HUES64 (cell line): ENCODE measurements at regions not wholly inside any gene's neighbourhood (a gene's known extent, or its start where the extent isn't known, plus 50 kb on each side); places are given as distances from the start of the nearest gene placed in this dataset.

Source experiments
- H3K27ac ChIP-seq: 2 replicates; pipeline ENCODE4 v1.7.0; 2013; ENCODE audit warnings: low read depth, low read length, inconsistent platforms
- H3K27me3 ChIP-seq: 2 replicates; pipeline ENCODE4 v1.6.1; 2013; ENCODE audit warnings: mild to moderate bottlenecking, low read length; ENCODE audit not compliant: insufficient read depth
- H3K36me3 ChIP-seq: 2 replicates; pipeline ENCODE4 v1.6.1; 2013; ENCODE audit warnings: mild to moderate bottlenecking, low read length; ENCODE audit not compliant: insufficient read depth
- H3K4me1 ChIP-seq: 2 replicates; pipeline ENCODE4 v1.6.1; 2013; ENCODE audit warnings: mild to moderate bottlenecking, low read length, moderate library complexity; ENCODE audit not compliant: insufficient read depth
- H3K4me3 ChIP-seq: 2 replicates; pipeline ENCODE4 v1.5.1; 2013; ENCODE audit warnings: mild to moderate bottlenecking, low read length, moderate library complexity
- H3K9ac ChIP-seq: 2 replicates; pipeline ENCODE4 v1.6.1; 2013; ENCODE audit warnings: mild to moderate bottlenecking, low read depth, low read length
- H3K9me3 ChIP-seq: 2 replicates; pipeline ENCODE4 v1.6.1; 2013; ENCODE audit warnings: low read depth, low read length; ENCODE audit not compliant: insufficient read depth
- whole genome bisulfite sequencing: fragments of 150-250, 120-280 bp; methylation state at CpG from one replicate; pipeline ENCODE4 v1.1.7; 2013; ENCODE audit warnings: missing lambda C conversion rate; 5-methylcytosine and 5-hydroxymethylcytosine counted together

GRCh38 chr13:70353096-70353495 is 244.8 kb upstream of the KLHL1 start:
- Histone ChIP-seq H3K27me3 (no peaks in the 10 kb centered on the region), H3K27ac (no peak overlapping the region), H3K4me1 (no peaks in the 10 kb centered on the region), H3K36me3 (no peaks in the 10 kb centered on the region), H3K9me3 (no peaks in the 10 kb centered on the region), H3K9ac (no peak overlapping the region), H3K4me3 (no peak overlapping the region)
- 76% methylated on average over 1 of the region's 2 CpGs for WGBS

- Histone ChIP-seq H3K9ac (no peak overlapping the region), H3K4me1 (no peaks in the 10 kb centered on the region), H3K36me3 (no peaks in the 10 kb centered on the region), H3K4me3 (no peak overlapping the region), H3K9me3 (no peaks in the 10 kb centered on the region), H3K27ac (no peak overlapping the region), H3K27me3 (no peaks in the 10 kb centered on the region)
- 99% methylated on average over 8 of the region's 8 CpGs for WGBS
These were observed 239.8 kb upstream of the KLHL1 start for GRCh38 chr13:70347947-70348620.

- H3K27ac ChIP-seq = no peak overlapping the region
- no peaks in the 10 kb centered on the region for H3K36me3 ChIP-seq
- H3K4me3 ChIP-seq = no peak overlapping the region
- 46% methylated on average over 3 of the region's 4 CpGs for WGBS
- H3K9ac ChIP-seq = no peak overlapping the region
- H3K4me1 ChIP-seq = no peaks in the 10 kb centered on the region
- no peaks in the 10 kb centered on the region for H3K9me3 ChIP-seq
- no peaks in the 10 kb centered on the region for H3K27me3 ChIP-seq
These were observed 231.5 kb upstream of the KLHL1 start for GRCh38 chr13:70339738-70340137.

GRCh38 chr13:70338609-70339008 is 230.4 kb upstream of the KLHL1 start:
- Histone ChIP-seq H3K36me3 (no peaks in the 10 kb centered on the region), H3K4me3 (no peak overlapping the region), H3K9ac (no peak overlapping the region), H3K27me3 (no peaks in the 10 kb centered on the region), H3K9me3 (no peaks in the 10 kb centered on the region), H3K4me1 (no peaks in the 10 kb centered on the region), H3K27ac (no peak overlapping the region)
- no CpG with 5 or more reads among the region's 1 CpG for WGBS

- Histone ChIP-seq H3K4me1 (no peaks in the 10 kb centered on the region), H3K27me3 (no peaks in the 10 kb centered on the region), H3K9ac (no peak overlapping the region), H3K27ac (no peak overlapping the region), H3K9me3 (no peaks in the 10 kb centered on the region), H3K36me3 (no peaks in the 10 kb centered on the region), H3K4me3 (no peak overlapping the region)
- WGBS = 93% methylated on average over 2 of the region's 3 CpGs
These were observed 228.6 kb upstream of the KLHL1 start for GRCh38 chr13:70336866-70337265.

- no peaks in the 10 kb centered on the region for H3K27me3 ChIP-seq
- H3K9ac ChIP-seq = no peak overlapping the region
- WGBS = 100% methylated on average over 2 of the region's 2 CpGs
- no peaks in the 10 kb centered on the region for H3K9me3 ChIP-seq
- H3K4me3 ChIP-seq = no peak overlapping the region
- H3K4me1 ChIP-seq = no peaks in the 10 kb centered on the region
- H3K36me3 ChIP-seq = no peaks in the 10 kb centered on the region
- H3K27ac ChIP-seq = no peak overlapping the region
These were observed 225.5 kb upstream of the KLHL1 start for GRCh38 chr13:70333752-70334151.

GRCh38 chr13:70330697-70331361 is 222.6 kb upstream of the KLHL1 start:
- Histone ChIP-seq H3K27ac (no peak overlapping the region), H3K4me1 (no peaks in the 10 kb centered on the region), H3K9me3 (no peaks in the 10 kb centered on the region), H3K36me3 (no peaks in the 10 kb centered on the region), H3K9ac (no peak overlapping the region), H3K4me3 (no peak overlapping the region), H3K27me3 (no peaks in the 10 kb centered on the region)
- WGBS = no CpG with 5 or more reads among the region's 2 CpGs

GRCh38 chr13:70324519-70324918 is 216.3 kb upstream of the KLHL1 start:
- Histone ChIP-seq H3K9me3 (no peaks in the 10 kb centered on the region), H3K4me3 (no peak overlapping the region), H3K4me1 (no peaks in the 10 kb centered on the region), H3K27ac (no peak overlapping the region), H3K27me3 (no peaks in the 10 kb centered on the region), H3K36me3 (no peaks in the 10 kb centered on the region), H3K9ac (no peak overlapping the region)
- WGBS = 92% methylated on average over 1 of the region's 2 CpGs

- Histone ChIP-seq H3K27ac (no peak overlapping the region), H3K4me1 (no peaks in the 10 kb centered on the region), H3K9me3 (no peaks in the 10 kb centered on the region), H3K27me3 (no peaks in the 10 kb centered on the region), H3K9ac (no peak overlapping the region), H3K4me3 (no peak overlapping the region), H3K36me3 (no peaks in the 10 kb centered on the region)
- 100% methylated on average over 2 of the region's 2 CpGs for WGBS
These were observed 202.9 kb upstream of the KLHL1 start for GRCh38 chr13:70311191-70311590.

GRCh38 chr13:70310396-70311119 is 202.3 kb upstream of the KLHL1 start:
- H3K27me3 ChIP-seq = no peaks in the 10 kb centered on the region
- WGBS = 28% methylated on average over 3 of the region's 4 CpGs

GRCh38 chr13:70297189-70297616 is 189.0 kb upstream of the KLHL1 start:
- no peak overlapping the region for H3K9ac ChIP-seq
- H3K27ac ChIP-seq = no peak overlapping the region
- WGBS = 95% methylated on average over 12 of the region's 12 CpGs
- H3K9me3 ChIP-seq = peaks cover 7% of the 10 kb centered on the region; the same call in 1 of the 2 replicates
- H3K27me3 ChIP-seq = no peaks in the 10 kb centered on the region
- no peak overlapping the region for H3K4me3 ChIP-seq
- H3K4me1 ChIP-seq = no peaks in the 10 kb centered on the region
- no peaks in the 10 kb centered on the region for H3K36me3 ChIP-seq

More at GRCh38 chr13:70310396-70311119, 202.3 kb upstream of the KLHL1 start:
- Histone ChIP-seq H3K9ac (no peak overlapping the region), H3K27ac (no peak overlapping the region), H3K9me3 (no peaks in the 10 kb centered on the region), H3K36me3 (no peaks in the 10 kb centered on the region), H3K4me1 (no peaks in the 10 kb centered on the region), H3K4me3 (no peak overlapping the region)
